HepG2 (cell line): ENCODE measurements at regions not wholly inside any gene's neighbourhood (a gene's known extent, or its start where the extent isn't known, plus 50 kb on each side); places are given as distances from the start of the nearest gene placed in this dataset.

Experiments used
- CHD4 ChIP-seq: fragments of 200-600 bp; sonication (generic); IDR thresholded peaks from 2 replicates; pipeline ENCODE4 v1.7.0; 2017; ENCODE audit warnings: mild to moderate bottlenecking, low read length, borderline replicate concordance
- CTCF ChIP-seq: sonication (generic); formaldehyde crosslinking; IDR thresholded peaks from 2 replicates; pipeline ENCODE4 v1.5.0; 2020; ENCODE audit warnings: mild to moderate bottlenecking, missing genetic modification reagents, moderate library complexity
- EZH2 ChIP-seq: conservative IDR thresholded peaks from 2 replicates; pipeline ENCODE4 v1.6.1; 2012; ENCODE audit warnings: mild to moderate bottlenecking, low read depth, low read length, moderate library complexity
- NFYB ChIP-seq: sonication (generic); formaldehyde crosslinking; IDR thresholded peaks from 2 replicates; pipeline ENCODE4 v1.4.0; 2020; ENCODE audit warnings: missing genetic modification reagents
- SAFB2 ChIP-seq: sonication (generic); formaldehyde crosslinking; IDR thresholded peaks from 2 replicates; pipeline ENCODE4 v1.5.1; 2020; ENCODE audit warnings: missing genetic modification reagents, low read depth, mild to moderate bottlenecking, borderline replicate concordance
- TCF7L2 ChIP-seq: IDR thresholded peaks from 2 replicates; pipeline ENCODE4 v1.6.1; 2011; ENCODE audit warnings: mild to moderate bottlenecking, low read depth, low read length, moderate library complexity

- TF ChIP-seq TCF7L2 (no peak), CHD4 (no peak), SAFB2 (CRISPR knock-in tag) (no peak), CTCF (CRISPR knock-in tag) (no peak), EZH2 (no peak), NFYB (no peak)
Measured at GRCh38 chr2:155633887-155634570, 698.5 kb downstream of the NR4A2 start.
